ENCODE measurements at regions not wholly inside any gene's neighbourhood (a gene's known extent, or its start where the extent isn't known, plus 50 kb on each side); places are given as distances from the start of the nearest gene placed in this dataset.
"Not testable (repeated sequence)": the region's sequence is repeated elsewhere in the genome, so short reads cannot be mapped to it uniquely, and the experiment has no call there.

DNA sequence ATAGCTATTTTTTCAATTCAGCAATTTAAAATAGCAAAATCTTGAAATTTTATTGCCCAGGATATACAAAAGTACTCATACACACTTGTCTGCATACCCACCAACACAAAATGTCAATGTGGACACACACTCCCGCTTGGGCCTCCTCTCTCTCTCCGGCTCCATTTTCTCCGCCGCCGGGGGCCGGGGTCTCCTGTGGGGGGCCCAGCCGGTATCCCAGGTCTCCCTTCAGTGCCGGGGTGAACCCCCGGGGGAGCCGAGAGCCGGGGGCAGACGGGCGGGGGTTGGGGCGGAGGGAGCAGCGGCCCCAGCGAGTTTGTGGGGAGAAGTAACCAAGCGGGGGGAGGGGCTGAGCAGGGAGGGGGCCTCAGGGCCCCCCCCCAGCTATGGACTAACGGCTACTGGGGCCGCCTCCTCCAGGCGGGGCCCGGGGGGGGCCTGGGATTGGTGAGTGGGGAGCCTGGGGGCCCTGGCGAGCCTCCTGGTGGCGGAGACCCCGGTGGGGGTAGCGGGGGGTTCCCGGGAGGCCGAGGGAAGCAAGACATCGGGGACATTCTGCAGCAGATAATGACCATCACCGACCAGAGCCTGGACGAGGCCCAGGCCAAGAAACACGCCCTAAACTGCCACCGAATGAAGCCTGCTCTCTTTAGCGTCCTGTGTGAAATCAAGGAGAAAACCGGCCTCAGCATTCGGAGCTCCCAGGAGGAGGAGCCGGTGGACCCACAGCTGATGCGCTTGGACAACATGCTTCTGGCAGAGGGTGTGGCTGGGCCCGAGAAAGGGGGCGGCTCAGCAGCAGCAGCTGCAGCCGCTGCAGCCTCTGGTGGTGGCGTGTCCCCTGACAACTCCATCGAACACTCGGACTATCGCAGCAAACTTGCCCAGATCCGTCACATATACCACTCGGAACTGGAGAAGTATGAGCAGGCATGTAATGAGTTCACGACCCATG, 56.6 kb downstream of the CHST2 start:
- not testable (repeated sequence) for FAIRE-seq; DNase-seq (ENCODE audit: insufficient read length)

DNA sequence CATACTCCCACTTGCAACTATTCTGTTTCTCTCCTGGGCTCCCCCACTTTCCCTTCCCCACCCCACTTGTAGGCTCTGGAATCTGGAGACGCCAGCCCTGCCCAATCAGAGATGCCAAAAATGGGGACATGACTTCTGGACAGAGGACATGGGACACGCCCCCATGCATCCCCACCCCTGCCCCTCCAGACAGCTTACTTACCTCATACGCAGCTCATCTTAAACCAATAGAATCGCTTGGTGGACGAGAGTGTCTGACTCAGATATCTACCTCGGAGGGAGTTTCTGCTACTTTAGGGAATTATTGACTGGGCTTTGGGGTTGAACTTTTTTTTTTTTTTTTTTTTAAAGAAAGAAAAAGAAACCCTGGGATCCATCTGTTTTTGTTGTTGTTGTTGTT, 58.4 kb downstream of the CHST2 start:
- DNase-seq (ENCODE audit: insufficient read length); FAIRE-seq: not testable (repeated sequence)

DNA sequence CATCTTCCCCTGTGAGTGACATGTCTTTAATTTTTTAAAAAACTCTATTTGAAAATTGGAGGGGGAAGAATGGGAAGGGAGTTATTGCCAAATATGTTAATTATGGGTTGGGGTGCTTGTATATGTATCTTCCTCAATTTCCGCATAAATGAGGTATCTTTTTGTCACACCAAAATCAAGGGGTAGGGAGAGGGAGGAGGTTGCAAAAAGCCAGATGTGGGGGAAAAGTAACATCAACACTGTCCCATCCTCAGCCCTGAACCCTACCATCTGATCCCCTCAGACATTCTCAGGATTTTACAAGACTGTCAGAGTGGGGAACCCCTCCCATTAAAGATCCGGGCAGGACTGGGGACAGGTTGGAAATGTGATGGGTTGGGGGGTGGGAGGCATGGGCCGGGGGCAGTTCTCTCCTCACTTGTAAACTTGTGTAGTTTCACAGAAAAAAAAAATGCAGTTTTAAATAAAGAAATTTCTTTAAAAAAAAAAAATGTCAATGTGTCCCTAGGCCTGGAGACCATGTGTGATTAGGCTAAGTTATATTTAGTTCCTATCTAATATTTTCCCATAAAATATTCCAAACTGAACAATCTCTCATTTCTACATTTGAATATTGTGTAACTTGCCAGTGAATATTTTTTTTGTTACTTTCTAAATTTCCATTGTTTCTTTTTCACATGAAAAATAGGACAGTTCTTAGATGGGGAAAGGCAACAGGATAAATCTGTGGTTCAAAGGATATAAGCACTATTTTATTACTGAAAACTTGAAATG, 59.4 kb downstream of the CHST2 start:
- DNase-seq (ENCODE audit: insufficient read length); FAIRE-seq: not testable (repeated sequence)

DNA sequence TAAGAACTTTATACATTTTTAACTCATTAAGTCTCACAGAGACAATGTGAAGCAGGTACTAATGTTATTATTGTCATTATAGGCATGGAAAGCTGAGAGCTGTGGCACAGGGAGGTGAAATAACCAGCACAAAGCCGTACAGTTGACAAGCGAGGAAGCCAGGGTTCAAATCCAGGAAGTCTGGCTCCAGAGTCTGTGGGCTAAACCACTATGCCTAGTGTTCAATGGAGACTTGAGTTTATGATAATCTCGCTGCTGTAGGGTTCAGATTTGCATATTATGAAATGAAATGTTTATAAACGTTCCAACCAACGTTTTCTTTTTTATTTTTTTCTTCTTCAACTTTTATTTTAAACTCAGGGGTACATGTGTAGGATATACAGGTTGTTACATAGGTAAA, 60.0 kb downstream of the CHST2 start:
- FAIRE-seq = no peak
- TF ChIP-seq POLR2AphosphoS5 (IDR thresholded peaks at IDR 0.05; ENCODE audit: low read depth, low read length) = no peak
- no peak for TF ChIP-seq POLR2A (IDR thresholded peaks at IDR 0.05; ENCODE audit: low read depth, low read length)
- no peak for TF ChIP-seq TAF1 (IDR thresholded peaks at IDR 0.05; ENCODE audit: borderline replicate concordance, low read depth, low read length)
- DNase-seq (ENCODE audit: insufficient read length) = no peak

DNA sequence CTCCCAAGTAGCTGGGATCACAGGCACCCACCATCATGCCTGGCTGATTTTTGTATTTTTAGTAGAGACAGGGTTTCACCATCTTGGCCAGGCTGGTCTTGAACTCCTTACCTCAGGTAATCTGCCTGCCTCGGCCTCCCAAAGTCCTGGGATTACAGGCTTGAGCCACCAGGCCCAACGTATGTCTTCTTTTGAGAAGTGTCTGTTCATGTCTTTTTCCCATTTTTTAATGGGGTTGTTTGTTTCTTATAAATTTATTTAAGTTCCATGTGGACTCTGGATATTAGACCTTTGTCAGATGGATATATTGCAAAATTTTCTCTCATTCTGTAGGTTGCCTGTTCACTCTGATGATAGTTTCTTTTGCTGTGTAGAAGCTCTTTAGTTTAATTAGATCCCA, 61.3 kb downstream of the CHST2 start:
- FAIRE-seq; DNase-seq (ENCODE audit: insufficient read length): not testable (repeated sequence)

DNA sequence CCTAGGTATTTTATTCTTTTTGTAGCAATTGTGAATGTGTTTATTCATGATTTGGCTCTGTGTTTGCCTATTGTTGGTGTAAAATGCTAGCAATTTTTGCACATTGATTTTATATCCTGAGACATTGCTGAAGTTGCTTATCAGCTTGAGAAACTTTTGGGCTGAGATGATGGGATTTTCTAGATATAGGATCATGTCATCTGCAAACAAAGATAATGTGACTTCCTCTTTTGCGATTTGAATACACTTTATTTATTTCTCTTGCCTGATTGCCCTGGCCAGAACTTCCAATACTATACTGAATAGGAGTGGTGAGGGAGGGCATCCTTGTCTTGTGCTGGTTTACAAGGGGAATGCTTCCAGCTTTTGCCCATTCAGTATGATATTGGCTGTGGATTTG, 62.4 kb downstream of the CHST2 start:
- DNase-seq (ENCODE audit: insufficient read length); FAIRE-seq: not testable (repeated sequence)

DNA sequence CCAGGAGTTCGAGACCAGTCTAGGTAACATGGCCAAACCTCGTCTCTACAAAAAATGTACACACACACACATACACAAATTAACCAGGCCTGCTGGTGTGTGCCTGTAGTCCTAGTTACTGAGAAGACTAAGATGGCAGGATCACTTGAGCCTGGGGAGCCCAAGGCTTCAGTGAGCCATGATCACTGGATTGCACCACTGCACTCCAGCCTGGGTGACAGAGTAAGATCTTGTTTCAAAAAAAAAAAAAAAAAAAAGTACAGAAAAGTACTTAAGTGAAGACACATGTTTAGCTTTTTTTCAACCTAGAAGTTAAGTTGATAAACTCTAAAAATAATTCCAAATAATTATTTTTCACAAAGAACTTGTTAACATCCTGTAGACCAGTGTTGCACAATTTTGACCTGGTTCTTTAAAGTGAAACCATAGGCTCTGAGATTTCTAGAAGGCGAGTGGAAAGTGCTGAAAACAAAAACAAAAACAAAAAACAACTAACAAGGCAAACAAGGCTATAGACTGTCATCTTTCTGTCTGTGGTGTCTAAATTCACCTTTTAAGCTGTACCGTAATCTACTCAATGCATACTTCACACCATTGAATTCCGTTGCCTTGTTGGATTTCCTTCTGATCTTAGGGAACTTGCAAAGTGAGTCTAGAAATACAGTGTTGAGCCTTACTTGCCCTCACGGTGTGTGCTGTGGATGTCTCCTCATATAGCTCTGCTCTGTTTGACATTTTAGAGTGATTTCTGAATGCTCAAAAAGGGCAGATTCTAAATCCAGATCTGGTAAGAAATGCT, 63.5 kb downstream of the CHST2 start:
- DNase-seq (ENCODE audit: insufficient read length) (no peak), FAIRE-seq (no peak)
- no peak for TF ChIP-seq POLR2A (IDR thresholded peaks at IDR 0.05; ENCODE audit: low read depth, low read length)
- TF ChIP-seq POLR2AphosphoS5 (IDR thresholded peaks at IDR 0.05; ENCODE audit: low read depth, low read length) = no peak
- no peak for TF ChIP-seq TAF1 (IDR thresholded peaks at IDR 0.05; ENCODE audit: borderline replicate concordance, low read depth, low read length)

DNA sequence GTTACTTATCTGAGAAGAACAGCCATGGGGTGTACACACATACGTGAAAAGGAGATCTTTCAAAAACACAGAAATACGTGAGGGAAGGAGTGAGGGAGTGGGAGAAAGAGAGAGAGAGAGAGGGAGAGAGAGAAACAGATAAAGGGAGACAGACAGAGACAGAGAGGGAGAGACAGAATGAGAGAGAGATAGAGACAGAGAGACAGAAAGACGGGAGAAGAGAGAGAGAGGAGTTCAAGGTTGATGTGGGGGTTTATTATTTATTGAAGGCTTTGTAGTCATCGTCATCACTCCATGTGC, 64.0 kb downstream of the CHST2 start:
- TF ChIP-seq POLR2A (IDR thresholded peaks at IDR 0.05; ENCODE audit: low read depth, low read length) = no peak
- no peak for TF ChIP-seq POLR2AphosphoS5 (IDR thresholded peaks at IDR 0.05; ENCODE audit: low read depth, low read length)
- TF ChIP-seq TAF1 (IDR thresholded peaks at IDR 0.05; ENCODE audit: borderline replicate concordance, low read depth, low read length) = no peak
- DNase-seq (ENCODE audit: insufficient read length) = no peak
- no peak for FAIRE-seq

DNA sequence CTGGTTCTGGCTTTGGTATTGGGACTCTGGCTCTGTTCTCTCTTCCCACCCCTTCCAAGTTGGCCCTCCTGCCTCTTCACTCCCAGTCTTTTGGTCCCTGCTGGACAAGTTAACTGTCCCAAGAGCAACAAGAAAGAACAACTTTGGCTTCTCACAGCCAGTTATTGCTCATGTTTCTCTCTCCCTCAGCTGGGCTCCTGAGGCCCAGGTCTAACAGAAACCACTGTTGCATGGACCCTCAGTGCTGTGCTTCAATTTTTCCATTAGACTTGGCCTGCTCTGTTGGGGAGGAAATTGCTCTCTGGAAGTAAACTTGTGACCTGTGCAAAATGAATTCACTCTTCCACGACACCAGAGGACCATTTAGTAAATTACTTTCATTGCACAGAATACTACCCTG, 64.5 kb downstream of the CHST2 start:
- TF ChIP-seq TAF1 (IDR thresholded peaks at IDR 0.05; ENCODE audit: borderline replicate concordance, low read depth, low read length) (no peak), POLR2AphosphoS5 (IDR thresholded peaks at IDR 0.05; ENCODE audit: low read depth, low read length) (no peak), POLR2A (IDR thresholded peaks at IDR 0.05; ENCODE audit: low read depth, low read length) (no peak)
- no peak for FAIRE-seq
- DNase-seq (ENCODE audit: insufficient read length) = no peak

DNA sequence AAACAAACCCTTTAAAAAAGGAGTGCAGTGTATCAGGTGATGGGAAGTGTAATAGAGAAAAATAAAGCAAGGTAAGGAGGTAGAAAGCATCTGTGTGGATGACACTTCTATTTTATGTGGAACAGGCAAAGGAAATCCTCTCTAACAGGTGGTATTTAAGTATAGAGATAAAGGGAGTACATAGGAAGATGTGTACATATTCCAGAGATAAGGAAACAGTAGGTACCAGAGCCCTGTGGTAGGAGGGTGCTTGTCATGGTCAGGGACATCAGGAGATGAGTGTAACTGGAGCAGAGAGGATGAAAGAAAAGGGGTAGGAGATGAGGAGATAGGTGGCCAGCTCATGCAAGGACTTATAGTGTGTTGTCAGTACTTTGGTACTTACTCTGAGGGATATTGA, 65.8 kb downstream of the CHST2 start:
- FAIRE-seq (no peak), DNase-seq (ENCODE audit: insufficient read length) (no peak)
- TF ChIP-seq POLR2A (IDR thresholded peaks at IDR 0.05; ENCODE audit: low read depth, low read length) = no peak
- no peak for TF ChIP-seq TAF1 (IDR thresholded peaks at IDR 0.05; ENCODE audit: borderline replicate concordance, low read depth, low read length)
- no peak for TF ChIP-seq POLR2AphosphoS5 (IDR thresholded peaks at IDR 0.05; ENCODE audit: low read depth, low read length)

DNA sequence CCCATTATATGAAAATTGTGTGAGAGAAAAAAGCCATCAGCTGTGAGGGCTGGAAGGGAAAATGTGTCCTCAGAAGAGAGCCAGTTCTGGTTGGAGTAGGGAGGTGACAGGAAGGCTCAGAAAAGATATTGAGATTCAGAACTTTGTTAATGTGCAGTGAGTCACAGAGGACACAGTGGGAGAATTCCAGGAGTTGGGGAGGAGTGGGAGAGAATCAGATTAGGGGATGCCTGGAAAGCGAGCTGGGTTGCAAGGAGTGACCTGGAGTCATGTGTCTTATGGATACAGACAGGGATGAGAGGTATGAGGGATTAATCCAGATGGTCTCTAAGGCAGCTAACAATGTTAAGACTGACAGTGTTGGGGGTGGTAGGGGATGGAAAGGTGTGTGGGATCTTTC, 67.5 kb downstream of the CHST2 start:
- TF ChIP-seq POLR2AphosphoS5 (IDR thresholded peaks at IDR 0.05; ENCODE audit: low read depth, low read length) (no peak), TAF1 (IDR thresholded peaks at IDR 0.05; ENCODE audit: borderline replicate concordance, low read depth, low read length) (no peak), POLR2A (IDR thresholded peaks at IDR 0.05; ENCODE audit: low read depth, low read length) (no peak)
- DNase-seq (ENCODE audit: insufficient read length) (no peak), FAIRE-seq (no peak)

DNA sequence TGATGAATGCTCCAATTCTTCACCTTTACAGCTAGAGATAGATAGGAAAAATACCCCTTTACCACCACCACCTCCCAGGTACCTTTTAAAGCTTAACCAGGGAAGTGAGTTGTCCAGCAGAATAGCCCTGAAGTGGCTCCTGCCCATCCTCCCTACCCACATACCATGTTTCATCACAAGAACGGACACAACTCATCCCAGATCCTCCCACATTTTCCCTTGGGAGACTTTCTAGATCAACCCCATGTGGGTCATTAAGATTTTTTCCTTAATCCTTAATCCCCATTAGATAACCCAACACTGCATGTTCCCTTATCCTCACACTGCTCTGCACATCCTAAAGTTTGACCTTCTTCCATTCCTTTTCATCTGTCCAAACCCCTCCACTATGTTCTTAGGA, 69.3 kb downstream of the CHST2 start:
- DNase-seq (ENCODE audit: insufficient read length) (no peak), FAIRE-seq (no peak)
- TF ChIP-seq TAF1 (IDR thresholded peaks at IDR 0.05; ENCODE audit: borderline replicate concordance, low read depth, low read length) = no peak
- TF ChIP-seq POLR2A (IDR thresholded peaks at IDR 0.05; ENCODE audit: low read depth, low read length) = no peak
- no peak for TF ChIP-seq POLR2AphosphoS5 (IDR thresholded peaks at IDR 0.05; ENCODE audit: low read depth, low read length)

All from GM12892 (cell line).